ENCODE measurements at regions not wholly inside any gene's neighbourhood (a gene's known extent, or its start where the extent isn't known, plus 50 kb on each side); places are given as distances from the start of the nearest gene placed in this dataset.
"Not testable (repeated sequence)": the region's sequence is repeated elsewhere in the genome, so short reads cannot be mapped to it uniquely, and the experiment has no call there.

DNA sequence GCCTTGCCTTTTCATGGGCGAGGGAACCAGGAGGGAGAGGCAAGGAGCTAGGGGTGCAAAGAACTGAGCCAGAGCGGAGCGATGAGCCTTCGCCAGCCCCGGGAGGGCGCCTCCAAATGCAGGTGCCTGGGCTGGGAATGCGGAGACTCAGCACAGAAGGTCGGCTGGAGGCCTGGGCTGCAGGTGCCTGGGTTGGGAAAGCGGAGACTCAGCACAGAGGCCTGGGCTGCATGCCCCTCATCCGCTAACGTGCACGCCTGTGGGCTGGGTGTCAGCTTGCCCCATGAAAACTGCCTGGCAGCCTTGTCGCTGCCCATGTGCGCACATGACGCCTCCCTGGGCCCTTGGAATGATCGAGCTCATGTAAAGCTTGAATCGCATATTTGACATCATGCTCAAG is 51.8 kb downstream of the POM121L12 start:
- no peak for DNase-seq (ENCODE audit: low spot score)
- intact Hi-C loops (cut with DNase I): loop anchor here in 1 of 2 donors (5.0 kb wide), 1 partner anchor 85 kb away; no protein-coding TSS in a partner anchor

DNA sequence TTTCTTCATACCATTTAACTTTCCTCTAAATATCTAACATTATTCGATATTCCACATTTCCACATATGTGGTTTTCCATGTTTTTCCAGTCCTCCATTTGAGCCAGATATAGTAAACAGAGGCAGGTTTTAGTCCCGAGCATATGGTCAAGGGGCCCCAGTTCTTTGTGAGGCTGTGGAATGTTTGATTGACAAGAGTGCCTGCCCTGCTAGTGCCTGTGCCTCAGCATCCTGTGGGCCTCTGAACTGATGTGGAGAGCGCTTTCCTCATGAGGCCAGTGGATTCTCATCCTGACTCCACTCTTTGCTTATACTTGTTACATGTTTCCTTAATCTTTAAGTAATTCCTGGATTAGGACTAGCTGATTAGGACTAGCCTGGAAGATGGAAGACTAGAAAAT is 58.8 kb downstream of the POM121L12 start:
- DNase-seq (ENCODE audit: low spot score): no peak
- intact Hi-C loops (cut with DNase I): no loop called here

DNA sequence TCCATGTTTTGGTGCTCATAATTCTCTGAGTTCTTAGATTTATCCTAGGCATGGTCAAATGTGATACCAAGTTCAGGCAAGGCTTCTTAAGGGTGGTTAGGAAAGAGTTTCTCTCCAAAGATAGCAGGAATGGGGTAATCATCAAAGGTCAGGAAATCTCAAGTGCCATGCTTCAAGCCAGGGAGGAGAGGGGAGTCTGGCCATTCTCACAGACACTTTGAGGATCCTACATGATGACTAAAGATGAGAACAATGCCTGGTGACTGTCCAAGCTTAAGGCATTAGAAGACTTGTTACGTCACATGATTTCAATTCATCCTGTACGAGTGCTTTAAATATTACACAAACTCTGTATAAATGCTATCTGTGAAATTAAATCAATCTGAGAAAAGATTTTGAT is 59.4 kb downstream of the POM121L12 start:
- no peak for DNase-seq (ENCODE audit: low spot score)
- intact Hi-C loops (cut with DNase I): no loop called here

DNA sequence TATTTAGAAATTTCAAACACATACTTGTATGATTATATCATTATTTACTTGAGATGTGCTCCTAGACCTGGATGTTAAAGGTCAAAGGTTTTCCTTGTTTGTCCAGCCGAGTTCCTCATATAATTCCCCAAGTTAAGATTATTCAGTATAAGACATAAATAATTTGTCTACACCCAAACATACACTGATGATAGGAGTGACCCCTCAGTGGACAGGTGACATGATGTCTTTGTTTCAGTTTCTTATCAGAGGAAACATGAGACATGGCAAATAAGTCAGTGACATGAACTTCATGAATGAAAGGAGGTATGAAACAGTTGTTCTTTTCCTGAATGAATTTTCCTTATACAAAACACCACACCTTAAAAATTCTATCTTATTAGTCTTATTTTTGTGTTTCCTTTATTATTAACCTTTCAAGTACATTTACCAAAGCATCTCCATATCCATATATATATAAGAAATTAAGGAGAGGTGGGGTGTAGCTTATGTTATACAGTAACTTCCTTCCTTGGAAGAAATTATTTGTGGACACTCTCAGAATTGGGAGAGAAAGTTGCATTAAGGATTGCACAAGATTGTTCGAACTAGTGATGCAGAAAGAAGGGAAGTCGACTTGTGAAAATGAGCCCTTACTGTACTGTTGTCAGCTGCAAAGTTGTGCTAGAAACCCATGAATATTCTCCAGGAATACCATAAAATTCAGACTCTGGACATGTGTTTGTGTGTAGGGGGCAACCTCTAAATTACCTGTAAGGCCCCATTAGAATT is 60.5 kb downstream of the POM121L12 start:
- DNase-seq (ENCODE audit: low spot score): no peak
- intact Hi-C loops (cut with DNase I): no loop called here

DNA sequence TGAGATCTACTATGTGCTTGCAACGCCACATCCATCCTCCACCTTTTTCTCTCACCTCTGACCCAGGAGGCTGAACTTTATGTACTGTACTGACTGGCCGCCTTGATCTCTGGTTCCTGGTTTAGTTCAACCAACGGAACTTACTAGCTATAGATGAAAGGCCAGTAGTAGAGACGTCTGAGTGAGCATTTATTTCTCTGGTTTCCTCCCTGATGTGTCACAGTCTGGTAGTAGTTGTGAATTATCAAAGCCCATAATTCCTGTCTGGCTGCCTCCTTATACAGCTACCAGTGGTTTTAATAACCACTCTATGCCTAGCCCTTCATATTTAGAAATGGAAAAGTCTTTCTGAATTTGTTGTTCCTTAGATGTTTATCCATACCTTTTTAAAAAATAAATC is 64.7 kb downstream of the POM121L12 start:
- DNase-seq (ENCODE audit: low spot score): no peak
- intact Hi-C loops (cut with DNase I): no loop called here

DNA sequence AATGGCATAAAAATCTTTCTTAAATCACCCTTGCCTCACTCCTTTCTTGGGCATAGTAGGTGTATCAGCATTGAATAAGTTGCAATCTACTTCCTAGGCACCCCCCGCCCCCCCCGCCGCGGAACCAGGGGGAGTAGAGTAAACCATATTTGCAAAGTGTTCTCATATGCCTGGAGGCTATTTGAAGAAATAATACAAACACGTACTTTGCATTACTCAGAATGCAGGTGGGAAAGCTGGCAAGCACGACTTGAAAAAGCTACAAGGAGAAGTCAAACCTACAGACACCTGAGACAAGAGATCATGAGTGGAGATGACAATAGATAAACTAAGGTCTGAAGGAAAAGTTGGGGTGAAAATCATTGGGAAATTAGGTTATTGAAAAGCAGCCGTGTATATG is 65.6 kb downstream of the POM121L12 start:
- no peak for DNase-seq (ENCODE audit: low spot score)
- intact Hi-C loops (cut with DNase I): no loop called here

DNA sequence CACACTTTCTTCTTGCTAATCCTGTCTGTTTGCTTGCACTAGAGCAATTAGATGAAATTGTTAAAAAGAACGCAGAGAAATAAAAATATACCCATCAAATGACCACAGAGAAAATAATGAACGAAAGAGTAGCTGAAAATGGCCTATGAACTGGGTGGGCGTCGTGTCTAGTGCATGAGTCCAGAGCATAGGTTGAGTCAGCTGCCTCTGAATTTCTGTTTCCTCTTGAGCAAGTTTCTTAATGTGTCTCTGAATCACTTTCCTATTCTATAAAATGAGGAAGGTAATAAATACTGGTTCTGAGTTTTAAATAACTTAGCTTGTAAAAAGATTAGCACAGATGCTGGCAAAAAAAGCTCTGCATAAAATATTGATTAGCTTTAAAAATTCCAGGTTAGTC is 75.0 kb downstream of the POM121L12 start:
- intact Hi-C loops (cut with DNase I): no loop called here
- DNase-seq (ENCODE audit: low spot score): no peak

DNA sequence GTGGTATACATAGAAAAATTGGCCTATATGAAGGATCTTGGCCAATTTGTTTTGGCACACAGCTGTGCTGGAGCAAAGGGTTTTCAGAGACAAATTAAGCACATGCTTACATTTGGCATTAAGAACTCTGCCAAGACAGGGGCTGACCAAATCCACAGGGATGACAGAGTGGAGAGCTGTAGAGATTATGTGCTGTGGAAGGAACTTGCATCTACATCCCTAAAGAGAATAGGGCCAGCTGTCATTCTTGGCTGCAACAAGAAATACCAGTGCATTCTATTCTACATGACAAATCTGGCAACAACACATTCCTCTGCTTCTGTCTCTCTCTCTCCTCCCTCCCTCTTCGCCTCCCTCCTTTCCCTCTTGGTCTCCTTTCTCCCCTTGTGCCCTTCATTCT is 75.6 kb downstream of the POM121L12 start:
- intact Hi-C loops (cut with DNase I): no loop called here
- DNase-seq (ENCODE audit: low spot score): no peak

DNA sequence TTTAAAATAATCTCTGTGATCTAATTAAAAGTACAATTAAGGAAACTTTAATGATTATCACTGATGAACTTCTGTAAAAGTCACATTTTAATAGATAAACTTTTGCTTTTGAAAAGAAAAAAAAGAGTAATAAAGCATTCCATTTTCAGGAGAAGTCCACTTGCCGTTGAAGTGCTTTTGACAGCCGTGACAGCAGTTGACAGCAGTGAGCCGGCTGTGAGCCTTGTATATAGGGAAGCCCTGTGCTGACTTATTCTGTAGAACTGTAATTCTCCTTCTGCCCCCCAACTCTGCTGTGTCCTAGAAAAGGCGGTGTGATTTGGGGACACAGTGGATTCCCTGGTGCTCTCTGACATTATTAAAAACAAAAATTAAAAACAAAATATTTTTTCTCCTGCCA is 78.0 kb downstream of the POM121L12 start:
- intact Hi-C loops (cut with DNase I): no loop called here
- no peak for DNase-seq (ENCODE audit: low spot score)

DNA sequence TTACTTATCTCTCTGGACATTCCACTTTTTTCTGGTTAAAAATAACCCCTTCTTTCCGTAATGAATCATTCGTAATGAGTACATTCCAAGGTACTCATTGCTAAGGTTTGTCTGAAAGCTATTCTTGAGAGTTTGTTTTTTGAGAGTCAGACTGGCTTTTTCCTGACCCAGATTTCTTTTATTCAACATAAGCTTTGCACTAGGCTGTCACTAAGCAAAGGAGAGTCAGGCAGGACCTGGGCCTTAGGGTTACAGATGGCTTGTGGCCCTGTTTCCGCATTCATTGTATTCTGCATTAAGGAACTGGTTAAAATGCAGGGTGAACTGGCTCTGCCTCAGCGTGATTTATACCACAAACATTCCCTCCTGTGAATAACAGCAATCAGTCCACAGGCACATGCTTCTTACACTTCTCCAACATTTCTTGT is 84.1 kb downstream of the POM121L12 start:
- DNase-seq (ENCODE audit: low spot score): no peak
- intact Hi-C loops (cut with DNase I): no loop called here

DNA sequence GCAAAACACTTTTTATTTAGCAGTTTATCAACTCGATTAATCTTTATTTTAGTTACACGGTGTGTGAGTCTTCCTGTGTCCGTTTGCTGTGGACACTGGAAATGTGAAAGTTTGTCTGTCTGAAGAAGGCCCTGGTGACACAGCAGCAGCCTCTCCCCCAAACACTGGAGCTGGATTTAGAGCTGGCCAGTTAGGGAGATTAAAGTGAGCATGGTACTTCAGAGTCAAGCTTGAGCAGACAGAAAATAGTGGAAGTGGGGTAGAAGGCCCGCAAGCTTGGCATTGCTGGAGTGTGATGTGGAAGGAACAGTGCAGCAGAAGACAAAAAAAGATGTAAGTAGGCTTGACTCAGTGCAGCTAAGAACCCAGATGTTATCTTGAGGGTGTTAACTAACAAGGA is 85.9 kb downstream of the POM121L12 start:
- intact Hi-C loops (cut with DNase I): no loop called here

DNA sequence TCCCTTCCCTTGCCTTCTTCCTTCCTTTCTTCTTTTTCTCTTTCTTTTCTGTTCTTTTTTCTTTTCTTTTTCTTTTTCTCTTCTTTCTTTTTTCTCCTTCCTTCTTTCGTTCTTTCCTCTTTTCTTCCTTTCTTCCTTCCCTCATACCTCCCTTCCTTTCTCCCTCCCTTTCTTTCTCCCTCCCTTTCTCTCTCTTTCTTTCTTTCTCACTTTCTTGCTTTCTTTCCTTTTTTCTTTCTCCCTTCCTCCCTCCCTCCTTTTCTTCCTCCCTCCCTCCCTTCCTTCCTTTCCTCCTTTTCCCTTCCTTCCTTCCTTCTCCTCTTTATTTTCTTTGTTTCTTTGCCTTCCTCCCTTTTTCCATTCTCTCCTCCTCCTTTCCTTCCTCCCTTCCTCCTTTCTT is 96.3 kb downstream of the POM121L12 start:
- intact Hi-C loops (cut with DNase I): no loop called here
- no peak for DNase-seq (ENCODE audit: low spot score)

More for the DNA sequence above, 85.9 kb downstream of the POM121L12 start:
- no peak for DNase-seq (ENCODE audit: low spot score)

DNA sequence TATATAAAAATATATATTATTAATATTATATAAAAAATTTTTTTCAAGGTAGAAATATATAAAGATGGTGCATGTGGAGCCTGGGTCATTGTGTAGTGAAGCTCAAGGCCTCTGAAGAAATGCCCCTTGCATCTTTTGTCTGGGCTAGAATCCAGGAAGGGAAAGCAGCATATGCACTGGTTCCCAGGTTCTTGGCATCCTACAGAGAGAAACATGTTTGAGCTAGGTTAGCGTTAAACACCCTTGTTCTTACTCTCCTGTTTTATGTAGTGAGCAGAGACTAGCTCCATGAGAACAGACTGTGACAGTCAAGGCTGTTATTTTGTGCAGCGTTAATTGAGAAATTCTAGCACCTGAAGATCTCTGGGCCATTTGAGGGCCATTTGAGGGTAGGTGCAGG is 116.1 kb downstream of the POM121L12 start:
- DNase-seq (ENCODE audit: low spot score): no peak
- intact Hi-C loops (cut with DNase I): no loop called here

DNA sequence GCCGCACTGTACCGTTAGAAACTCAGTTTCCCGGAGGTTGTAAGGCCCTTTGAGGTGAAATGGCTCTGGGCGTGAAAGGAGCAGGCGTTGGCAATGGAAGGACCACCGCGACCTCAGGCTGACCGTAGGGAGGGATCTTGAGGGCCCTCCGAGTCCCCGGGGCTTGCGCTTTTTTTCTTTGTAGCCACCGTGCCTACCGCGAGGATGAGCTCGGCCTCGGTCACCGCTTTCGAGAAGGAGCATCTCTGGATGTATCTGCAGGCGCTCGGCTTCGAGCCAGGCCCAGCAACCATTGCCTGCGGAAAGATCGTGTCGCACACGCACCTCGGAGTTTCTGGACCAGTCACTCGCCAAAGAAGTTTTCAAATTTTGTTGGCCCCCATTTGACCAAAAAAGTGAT is 151.8 kb downstream of the POM121L12 start:
- intact Hi-C loops (cut with DNase I): not testable (repeated sequence)
- peak; percentile 65 for DNase-seq (ENCODE audit: low spot score)

DNA sequence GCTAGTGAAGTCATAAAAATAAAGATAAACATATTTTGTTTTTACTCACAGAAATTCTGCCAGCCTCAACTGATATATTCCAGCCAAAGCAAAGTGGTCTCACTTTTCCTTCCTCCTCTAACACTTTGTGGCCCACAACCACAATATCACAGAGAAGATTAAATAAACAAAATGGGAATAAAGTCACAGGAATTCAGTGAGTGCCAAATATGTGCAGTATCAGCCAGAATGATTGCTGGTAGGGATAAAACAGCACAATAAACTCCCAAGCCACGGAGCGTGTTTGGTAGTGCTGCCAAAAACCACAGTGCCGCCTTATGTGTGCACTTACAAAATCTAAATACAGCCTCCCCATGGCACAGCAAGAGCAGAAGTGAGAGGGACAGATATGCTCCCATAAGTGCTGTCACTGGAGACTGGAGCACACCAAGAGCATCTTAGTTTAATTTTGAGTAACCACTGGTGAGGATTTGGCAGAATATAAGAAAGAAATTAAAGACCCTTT is 155.8 kb downstream of the POM121L12 start:
- DNase-seq (ENCODE audit: low spot score): no peak
- intact Hi-C loops (cut with DNase I): no loop called here

DNA sequence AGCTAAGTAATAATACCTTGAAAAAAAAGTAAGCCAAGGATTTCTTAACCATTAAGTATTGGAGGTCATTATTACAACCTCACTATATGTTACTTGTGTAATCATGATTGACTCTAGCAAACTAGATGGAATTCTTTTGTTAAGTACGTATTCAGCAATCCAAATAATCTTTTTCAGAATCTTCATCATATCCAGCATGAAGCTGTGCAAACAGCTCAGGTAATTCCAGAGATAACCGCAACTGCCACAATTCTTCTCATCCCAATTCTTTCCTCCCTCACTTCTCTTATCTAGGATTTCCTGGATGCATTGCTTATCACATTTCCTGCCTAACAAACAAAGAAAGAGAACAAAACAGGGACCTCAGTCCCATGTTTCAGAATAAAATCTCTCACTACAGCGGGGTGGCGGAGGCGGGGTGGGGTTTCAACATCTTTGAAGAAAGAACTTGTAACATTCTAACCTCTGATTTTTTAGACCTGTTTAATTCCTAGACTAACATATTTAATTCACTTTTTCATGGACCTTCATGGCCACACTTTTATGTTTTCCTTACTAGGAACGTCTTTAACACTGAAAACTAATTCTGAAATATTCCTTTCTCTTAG is 156.5 kb downstream of the POM121L12 start:
- intact Hi-C loops (cut with DNase I): no loop called here
- no peak for DNase-seq (ENCODE audit: low spot score)

DNA sequence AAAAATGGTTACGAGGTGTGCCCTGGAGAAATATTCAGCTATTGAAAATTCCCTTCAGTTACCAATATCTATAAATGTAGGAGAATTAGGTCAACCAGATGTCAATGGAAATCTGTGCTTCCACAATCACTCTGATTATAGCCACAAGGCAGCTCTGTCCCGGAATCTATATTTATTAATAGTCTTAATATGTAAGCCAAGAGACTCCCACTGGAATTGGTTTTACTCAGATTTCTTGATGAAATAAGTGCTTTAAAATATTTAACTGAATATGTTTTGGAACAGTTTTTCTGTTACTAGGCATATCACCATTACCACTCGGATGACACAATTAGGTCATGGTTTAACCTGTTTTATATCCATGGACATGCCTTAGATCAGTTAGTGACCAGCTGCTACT is 169.6 kb downstream of the POM121L12 start:
- no peak for DNase-seq (ENCODE audit: low spot score)
- intact Hi-C loops (cut with DNase I): no loop called here

DNA sequence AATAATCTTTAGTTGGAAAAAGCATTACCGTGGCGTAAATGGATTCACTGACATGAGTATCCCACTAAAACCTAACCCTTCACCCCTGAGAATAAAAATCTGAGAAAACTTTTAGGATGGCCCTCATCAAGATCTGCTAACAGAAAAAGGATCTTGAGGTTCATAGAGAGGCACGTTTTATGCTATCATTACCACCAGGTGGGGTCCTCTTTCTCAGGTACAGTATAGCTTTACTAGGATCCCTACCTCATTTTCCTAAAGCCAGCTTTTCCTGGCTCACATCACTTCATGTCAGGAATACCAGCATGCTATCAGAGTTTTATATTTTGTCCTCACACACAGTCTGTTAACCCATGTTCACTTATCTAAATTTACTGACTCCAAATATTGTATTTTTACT is 173.7 kb downstream of the POM121L12 start:
- intact Hi-C loops (cut with DNase I): no loop called here
- no peak for DNase-seq (ENCODE audit: low spot score)

DNA sequence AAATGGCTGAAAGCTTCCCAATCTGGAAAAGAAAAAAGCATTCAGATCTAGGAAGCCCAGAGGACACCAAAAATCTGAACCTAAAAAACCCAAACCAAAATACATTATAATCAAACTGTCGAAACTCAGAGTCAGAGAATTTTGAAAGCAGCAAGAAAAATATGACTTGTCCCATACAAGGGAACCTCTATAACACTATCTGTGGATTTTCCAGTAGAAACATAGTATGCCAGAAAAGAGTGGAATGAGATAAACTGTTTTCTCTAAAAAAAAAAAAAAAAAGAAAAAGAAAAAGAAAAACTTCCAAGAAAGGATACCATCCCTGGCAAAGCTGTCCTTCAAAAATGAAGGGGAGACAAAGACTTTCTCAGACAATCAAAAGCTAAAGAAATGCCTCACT is 179.0 kb downstream of the POM121L12 start:
- DNase-seq (ENCODE audit: low spot score): no peak
- intact Hi-C loops (cut with DNase I): no loop called here

DNA sequence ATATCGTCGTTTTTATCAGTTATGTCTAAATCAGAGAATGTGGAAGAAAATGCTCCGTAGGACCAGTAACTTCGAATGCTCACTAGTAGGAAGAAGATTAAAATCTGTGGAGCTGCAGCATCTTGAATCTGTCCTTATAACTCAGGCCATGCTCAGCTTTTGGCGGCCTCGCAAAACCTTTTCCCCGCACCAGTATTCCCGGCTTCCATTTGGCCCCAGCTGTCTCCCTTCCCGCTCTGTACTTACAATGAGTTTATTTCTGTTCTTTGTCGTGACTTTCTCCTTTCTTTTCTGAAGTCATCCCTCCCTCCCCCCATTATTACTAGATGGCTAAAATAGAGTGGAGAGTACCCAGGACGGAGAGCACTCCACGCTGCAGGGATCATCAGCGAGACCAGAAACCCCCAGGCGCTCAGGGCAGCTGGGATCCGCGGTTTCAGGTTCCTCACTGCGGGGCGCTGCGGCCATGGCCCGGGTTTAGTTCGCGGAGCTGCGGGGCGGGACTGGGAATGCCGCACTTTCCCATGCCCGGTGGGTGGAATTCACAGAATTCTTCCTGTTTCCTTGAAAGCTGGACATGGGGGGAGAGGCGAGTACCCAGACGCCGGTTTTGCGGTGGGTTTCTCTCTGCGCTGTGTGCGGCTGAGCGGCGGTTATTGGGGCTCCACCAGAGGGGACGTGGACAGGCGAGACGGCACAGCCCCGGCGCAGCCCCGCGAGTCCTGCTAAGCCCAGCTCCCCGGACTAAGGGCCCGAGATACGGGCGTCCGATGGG is 183.5 kb downstream of the POM121L12 start:
- peak; percentile 80 for DNase-seq (ENCODE audit: low spot score)
- intact Hi-C loops (cut with DNase I): no loop called here

Measured in posterior vena cava (tissue), 2 donors.